IMR-90 (cell line): ENCODE measurements at regions not wholly inside any gene's neighbourhood (a gene's known extent, or its start where the extent isn't known, plus 50 kb on each side); places are given as distances from the start of the nearest gene placed in this dataset.

ENCODE experiments used
- ATAC-seq: fragments of 200-7000 bp; cut with Tn5 transposase; 2 replicates; pipeline ENCODE4 v1.9.1; 2020; ENCODE audit warnings: low read depth, mild to moderate bottlenecking, moderate library complexity
- BruUV-seq: library from RNA; stranded (reverse); fragments of 400-500 nt; replicated peaks from 2 replicates; lab custom pipeline; 2021; lab: Mats Ljungman, UMichigan
- CTCF ChIA-PET: fragments of 300-600 bp; formaldehyde crosslinking; extraction: SDS; loops from one replicate; lab custom pipeline; 2021; ENCODE audit warnings: antibody characterized with exemption; lab: Yijun Ruan, JAX
- POLR2A ChIA-PET: fragments of 300-600 bp; sonication (Branson Sonifier 250); formaldehyde crosslinking; loops from one replicate; lab custom pipeline; 2022; ENCODE audit warnings: antibody characterized with exemption; ENCODE audit not compliant: unreplicated experiment; lab: Charles Lee
- DNase-seq: peaks from one replicate; pipeline ENCODE4 v3.0.0; 2013
- H2AFZ ChIP-seq: replicated peaks from 2 replicates; pipeline ENCODE3; 2013; ENCODE audit warnings: low read length, mild to moderate bottlenecking; ENCODE audit not compliant: poor library complexity
- H2AK5ac ChIP-seq: 2 replicates; pipeline ENCODE4 v1.6.1; 2013; ENCODE audit warnings: low read depth, low read length, inconsistent platforms
- H2AK9ac ChIP-seq: replicated peaks from 2 replicates; pipeline ENCODE3; 2013; ENCODE audit warnings: mild to moderate bottlenecking, low read depth, low read length, moderate library complexity; ENCODE audit not compliant: poor library complexity
- H2BK120ac ChIP-seq: 2 replicates; pipeline ENCODE4 v1.6.1; 2013; ENCODE audit warnings: low read depth, low read length, inconsistent platforms
- H2BK15ac ChIP-seq: 3 replicates; pipeline ENCODE4 v1.6.1; 2013; ENCODE audit warnings: low read depth, low read length, inconsistent platforms
- H2BK20ac ChIP-seq: 2 replicates; pipeline ENCODE4 v1.6.1; 2013; ENCODE audit warnings: low read depth, mild to moderate bottlenecking, inconsistent platforms, low read length, moderate library complexity
- H2BK5ac ChIP-seq: 2 replicates; pipeline ENCODE4 v1.6.1; 2013; ENCODE audit warnings: mild to moderate bottlenecking, low read depth, low read length, inconsistent platforms; ENCODE audit not compliant: poor library complexity, severe bottlenecking
- H3K14ac ChIP-seq: replicated peaks from 2 replicates; pipeline ENCODE4 v1.6.1; 2013; ENCODE audit warnings: low read depth, low read length, inconsistent platforms
- H3K18ac ChIP-seq: 2 replicates; pipeline ENCODE4 v1.6.1; 2013; ENCODE audit warnings: low read depth, low read length, control low read depth
- H3K23ac ChIP-seq: 2 replicates; pipeline ENCODE4 v1.6.1; 2013; ENCODE audit warnings: low read depth, low read length, inconsistent platforms
- H3K27ac ChIP-seq: 2 replicates; pipeline ENCODE4 v1.5.1; 2013; ENCODE audit warnings: mild to moderate bottlenecking, control low read depth, low read length; ENCODE audit not compliant: insufficient read depth
- H3K27me3 ChIP-seq: 2 replicates; pipeline ENCODE4 v1.6.1; 2013; ENCODE audit warnings: low read length; ENCODE audit not compliant: control insufficient read depth, insufficient read depth
- H3K36me3 ChIP-seq: 2 replicates; pipeline ENCODE4 v1.6.1; 2013; ENCODE audit warnings: low read length, mixed read lengths; ENCODE audit not compliant: control insufficient read depth, insufficient read depth
- H3K4ac ChIP-seq: 2 replicates; pipeline ENCODE4 v1.6.1; 2013; ENCODE audit warnings: low read depth, low read length, inconsistent platforms
- H3K4me1 ChIP-seq: 2 replicates; pipeline ENCODE4 v1.6.1; 2013; ENCODE audit warnings: low read length, mixed read lengths; ENCODE audit not compliant: control insufficient read depth, insufficient read depth
- H3K4me2 ChIP-seq: 2 replicates; pipeline ENCODE4 v1.6.1; 2013; ENCODE audit warnings: low read depth, mild to moderate bottlenecking, control low read depth, low read length, moderate library complexity
- H3K4me3 ChIP-seq: 2 replicates; pipeline ENCODE4 v1.5.1; 2013; ENCODE audit warnings: low read depth, mild to moderate bottlenecking, control low read depth, low read length, moderate library complexity; ENCODE audit not compliant: insufficient read depth
- H3K56ac ChIP-seq: 2 replicates; pipeline ENCODE4 v1.6.1; 2013; ENCODE audit warnings: low read length, inconsistent platforms; ENCODE audit not compliant: insufficient read depth; ENCODE audit errors: extremely low read depth
- H3K79me1 ChIP-seq, 2 experiments: 2 replicates each; pipeline ENCODE4 v1.6.1; 2013; ENCODE audit warnings: low read length in 2 of 2, inconsistent platforms in 1 of 2, low read depth in 1 of 2
- H3K9ac ChIP-seq: 2 replicates; pipeline ENCODE4 v1.6.1; 2013; ENCODE audit warnings: low read depth, low read length, control low read depth
- H3K9me1 ChIP-seq: 2 replicates; pipeline ENCODE4 v1.6.1; 2013; ENCODE audit warnings: low read length, inconsistent platforms; ENCODE audit not compliant: insufficient read depth
- H3K9me3 ChIP-seq: 2 replicates; pipeline ENCODE4 v1.6.1; 2013; ENCODE audit warnings: low read length; ENCODE audit not compliant: control insufficient read depth, insufficient read depth
- H4K20me1 ChIP-seq: 2 replicates; pipeline ENCODE4 v1.6.1; 2013; ENCODE audit warnings: low read length, inconsistent platforms; ENCODE audit not compliant: insufficient read depth
- H4K5ac ChIP-seq: 2 replicates; pipeline ENCODE4 v1.6.1; 2013; ENCODE audit warnings: mild to moderate bottlenecking, low read depth, low read length, control low read depth
- H4K8ac ChIP-seq, 2 experiments: 2 replicates each; pipeline ENCODE4 v1.6.1; 2013; ENCODE audit warnings: low read depth in 2 of 2, low read length in 2 of 2, control low read depth in 1 of 2, inconsistent platforms in 1 of 2
- H4K91ac ChIP-seq: 2 replicates; pipeline ENCODE4 v1.6.1; 2013; ENCODE audit warnings: low read depth, low read length, inconsistent platforms; ENCODE audit not compliant: insufficient read depth
- BHLHE40 ChIP-seq: fragments of 150-350 bp; IDR thresholded peaks from 2 replicates; pipeline ENCODE4 v1.6.1; 2016; ENCODE audit warnings: mild to moderate bottlenecking, low read depth, low read length
- CEBPB ChIP-seq: IDR thresholded peaks from 2 replicates; pipeline ENCODE4 v1.6.1; 2012; ENCODE audit warnings: low read depth, low read length, improper control_type of control experiment
- CHD1 ChIP-seq: IDR thresholded peaks from 2 replicates; pipeline ENCODE4 v1.6.1; 2012; ENCODE audit warnings: low read depth, low read length, improper control_type of control experiment
- CTCF ChIP-seq: conservative IDR thresholded peaks from 2 replicates; pipeline ENCODE4 v1.5.1; 2012; ENCODE audit warnings: mild to moderate bottlenecking, low read depth, low read length, improper control_type of control experiment
- FOS ChIP-seq: fragments of 150-350 bp; IDR thresholded peaks from 2 replicates; pipeline ENCODE4 v1.6.1; 2016; ENCODE audit warnings: low read depth, low read length
- MAFK ChIP-seq: IDR thresholded peaks from 2 replicates; pipeline ENCODE4 v1.6.1; 2012; ENCODE audit warnings: low read depth, low read length, improper control_type of control experiment
- MAZ ChIP-seq: IDR thresholded peaks from 2 replicates; pipeline ENCODE4 v1.6.1; 2012; ENCODE audit warnings: low read depth, mild to moderate bottlenecking, low read length, improper control_type of control experiment, moderate library complexity, borderline replicate concordance
- MXI1 ChIP-seq: IDR thresholded peaks from 2 replicates; pipeline ENCODE4 v1.6.1; 2012; ENCODE audit warnings: low read depth, mild to moderate bottlenecking, low read length, moderate library complexity, borderline replicate concordance
- NFE2L2 ChIP-seq: fragments of 150-350 bp; IDR thresholded peaks from 2 replicates; pipeline ENCODE4 v1.6.1; 2016; ENCODE audit warnings: low read depth, mild to moderate bottlenecking, low read length
- RAD21 ChIP-seq: IDR thresholded peaks from 2 replicates; pipeline ENCODE4 v1.6.1; 2012; ENCODE audit warnings: low read length, improper control_type of control experiment
- RCOR1 ChIP-seq: IDR thresholded peaks from 2 replicates; pipeline ENCODE4 v1.6.1; 2012; ENCODE audit warnings: mild to moderate bottlenecking, low read length, improper control_type of control experiment; ENCODE audit not compliant: insufficient replicate concordance
- RFX5 ChIP-seq: IDR thresholded peaks from 2 replicates; pipeline ENCODE4 v1.8.0; 2012; ENCODE audit warnings: low read depth, mild to moderate bottlenecking, low read length, moderate library complexity
- SMC3 ChIP-seq: fragments of 150-350 bp; IDR thresholded peaks from 2 replicates; pipeline ENCODE4 v1.6.1; 2016; ENCODE audit warnings: low read depth, mild to moderate bottlenecking, antibody characterized with exemption, low read length, moderate library complexity
- WGBS, 2 experiments: methylation state at CpG; one replicate each; pipeline versions ENCODE4 v1.1.5 to v1.1.7; 2013; ENCODE audit warnings: missing lambda C conversion rate in 2 of 2; ENCODE audit not compliant: insufficient read length in 1 of 2; ENCODE audit errors: extremely low coverage in 2 of 2; 5-methylcytosine and 5-hydroxymethylcytosine counted together
- dilution Hi-C: fragments of 300-500 bp; cut with HindIII; formaldehyde crosslinking; loops from one replicate; pipeline ENCODE4 v1.14.3; 2018; ENCODE audit warnings: low sequenced_read_pairs; ENCODE audit not compliant: unreplicated experiment
- in situ Hi-C: fragments of 300-500 bp; cut with MboI; formaldehyde crosslinking; loops from 3 replicates; pipeline ENCODE4 v1.14.3; 2019; ENCODE audit warnings: low sequenced_read_pairs, inconsistent platforms, mixed read lengths
- intact Hi-C: fragments of 100-400 bp; cut with micrococcal nuclease; formaldehyde crosslinking; loops from 2 replicates; pipeline ENCODE4 v1.10.0; 2022
- TF ChIP-seq, protein P1 (sequence below): fragments of 150-350 bp; IDR thresholded peaks from 2 replicates; pipeline ENCODE4 v1.6.1; 2017; ENCODE audit warnings: mild to moderate bottlenecking, antibody characterized with exemption, low read length, low read depth
- TF ChIP-seq, protein P2 (sequence below): fragments of 150-350 bp; IDR thresholded peaks from 2 replicates; pipeline ENCODE4 v1.6.1; 2016; ENCODE audit warnings: low read depth, mild to moderate bottlenecking, low read length, moderate library complexity, borderline replicate concordance

GRCh38 chr9:99582814-99583213, 238.9 kb upstream of the NR4A3 start:
- Histone ChIP-seq H3K4me3 (no peak overlapping the region), H2AK5ac (no peak overlapping the region), H3K27ac (no peak overlapping the region), H3K9me1 (no peaks in the 10 kb centered on the region), H2BK15ac (no peak overlapping the region), H3K18ac (no peak overlapping the region), H4K20me1 (no peaks in the 10 kb centered on the region), H2BK5ac (no peak overlapping the region), H3K79me1 (no peaks in the 10 kb centered on the region), H3K14ac (no peak overlapping the region), H3K23ac (no peak overlapping the region), H2BK120ac (no peak overlapping the region), H3K4ac (no peak overlapping the region), H2AFZ (no peak overlapping the region), H4K91ac (no peak overlapping the region), H3K36me3 (no peaks in the 10 kb centered on the region), H3K27me3 (peaks cover 5% of the 10 kb centered on the region), H2AK9ac (no peak overlapping the region), H2BK20ac (no peak overlapping the region), H4K5ac (no peak overlapping the region), H3K4me1 (no peaks in the 10 kb centered on the region), H4K8ac (no peak overlapping the region), H3K9ac (no peak overlapping the region), H3K4me2 (no peak overlapping the region), H3K56ac (no peak overlapping the region), H3K9me3 (peaks cover 3% of the 10 kb centered on the region; the same call in 1 of the 2 replicates)
- intact Hi-C loops = no loop called here
- no peak for DNase-seq
- in situ Hi-C loops = no loop called here
- ChIA-PET POLR2A (no interaction called here), CTCF (no interaction called here)
- BruUV-seq = no TSS peak
- dilution Hi-C loops = no loop called here
- 63% methylated on average over 2 of the region's 6 CpGs; no CpG with 5 or more reads in 1 of the 2 experiments for WGBS, 2 experiments
- TF ChIP-seq SMC3 (no peak), NFE2L2 (no peak), CEBPB (no peak), RAD21 (no peak), CHD1 (no peak), RFX5 (no peak), MAFK (no peak), MXI1 (no peak), FOS (no peak), CTCF (no peak), RCOR1 (no peak), MAZ (no peak), BHLHE40 (no peak)
- TF ChIP-seq, protein P1, sequence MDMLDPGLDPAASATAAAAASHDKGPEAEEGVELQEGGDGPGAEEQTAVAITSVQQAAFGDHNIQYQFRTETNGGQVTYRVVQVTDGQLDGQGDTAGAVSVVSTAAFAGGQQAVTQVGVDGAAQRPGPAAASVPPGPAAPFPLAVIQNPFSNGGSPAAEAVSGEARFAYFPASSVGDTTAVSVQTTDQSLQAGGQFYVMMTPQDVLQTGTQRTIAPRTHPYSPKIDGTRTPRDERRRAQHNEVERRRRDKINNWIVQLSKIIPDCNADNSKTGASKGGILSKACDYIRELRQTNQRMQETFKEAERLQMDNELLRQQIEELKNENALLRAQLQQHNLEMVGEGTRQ = no peak
- TF ChIP-seq, protein P2, sequence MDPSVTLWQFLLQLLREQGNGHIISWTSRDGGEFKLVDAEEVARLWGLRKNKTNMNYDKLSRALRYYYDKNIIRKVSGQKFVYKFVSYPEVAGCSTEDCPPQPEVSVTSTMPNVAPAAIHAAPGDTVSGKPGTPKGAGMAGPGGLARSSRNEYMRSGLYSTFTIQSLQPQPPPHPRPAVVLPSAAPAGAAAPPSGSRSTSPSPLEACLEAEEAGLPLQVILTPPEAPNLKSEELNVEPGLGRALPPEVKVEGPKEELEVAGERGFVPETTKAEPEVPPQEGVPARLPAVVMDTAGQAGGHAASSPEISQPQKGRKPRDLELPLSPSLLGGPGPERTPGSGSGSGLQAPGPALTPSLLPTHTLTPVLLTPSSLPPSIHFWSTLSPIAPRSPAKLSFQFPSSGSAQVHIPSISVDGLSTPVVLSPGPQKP = no peak
- ATAC-seq = no peak
